Thyroid gland (tissue), 4 donors: ENCODE measurements at regions not wholly inside any gene's neighbourhood (a gene's known extent, or its start where the extent isn't known, plus 50 kb on each side); places are given as distances from the start of the nearest gene placed in this dataset.

Source experiments
- DNase-seq, 2 donors: peaks; one replicate each; pipeline ENCODE4 v3.0.0-alpha.2; 2019
- H3K27ac ChIP-seq, 3 donors: fragments of 200-600 bp; sonication (generic); 1 replicate in 2 of 3; 2 replicates in 1 of 3; pipeline ENCODE4 v1.5.1; 2016 to 2019; ENCODE audit warnings: mild to moderate bottlenecking in 1 of 3, moderate library complexity in 1 of 3
- H3K27me3 ChIP-seq: fragments of 200-600 bp; sonication (generic); one replicate; pipeline ENCODE4 v1.5.1; 2019
- H3K36me3 ChIP-seq, 2 donors: fragments of 200-600 bp; sonication (generic); one replicate each; pipeline ENCODE4 v1.5.1; 2016 to 2019
- H3K4me1 ChIP-seq, 2 donors: fragments of 200-600 bp; sonication (generic); one replicate each; pipeline ENCODE4 v1.5.1; 2017 to 2019
- H3K4me3 ChIP-seq, 3 donors: fragments of 200-600 bp; sonication (generic); replicated peaks in 1 of 3; 1 replicate in 2 of 3; 2 replicates in 1 of 3; pipeline ENCODE4 v1.5.1; 2016; ENCODE audit warnings: mild to moderate bottlenecking in 1 of 3
- H3K9me3 ChIP-seq: fragments of 200-600 bp; sonication (generic); one replicate; pipeline ENCODE4 v1.5.1; 2017
- POLR2A ChIP-seq, 2 donors: fragments of 450-650 bp; IDR thresholded peaks; one replicate each; pipeline ENCODE4 v1.6.1; 2017; ENCODE audit warnings: antibody characterized with exemption in 2 of 2, mild to moderate bottlenecking in 2 of 2, moderate library complexity in 1 of 2
- WGBS, 2 donors: methylation state at CpG; one replicate each; pipeline ENCODE4 v1.1.5; 2017; 5-methylcytosine and 5-hydroxymethylcytosine counted together
- intact Hi-C: fragments of 100-400 bp; cut with DNase I; formaldehyde crosslinking; loops from one replicate; pipeline ENCODE4 v1.15.1; 2023
- TF ChIP-seq, protein P1 (sequence below), 6 experiments: fragments of 200-600 bp in 3 of 6; fragments of 450-650 bp in 3 of 6; sonication (generic) in 3 of 6; IDR thresholded peaks; one replicate each; pipeline ENCODE4 v1.5.1; 2016 to 2019; ENCODE audit warnings: antibody characterized with exemption in 6 of 6, mild to moderate bottlenecking in 2 of 6, inconsistent platforms in 1 of 6, moderate library complexity in 1 of 6

- no peaks in the 10 kb centered on the region for H3K27me3 ChIP-seq
- H3K4me3 ChIP-seq = no peak overlapping the region
- no peak overlapping the region for H3K27ac ChIP-seq
- DNase-seq = no peak
- no peaks in the 10 kb centered on the region for H3K4me1 ChIP-seq
- intact Hi-C loops = no loop called here
- no peaks in the 10 kb centered on the region for H3K36me3 ChIP-seq
- H3K9me3 ChIP-seq = no peaks in the 10 kb centered on the region
- WGBS, 2 donors = 89 to 92% methylated on average over 3 of the region's 3 CpGs
- TF ChIP-seq, protein P1, sequence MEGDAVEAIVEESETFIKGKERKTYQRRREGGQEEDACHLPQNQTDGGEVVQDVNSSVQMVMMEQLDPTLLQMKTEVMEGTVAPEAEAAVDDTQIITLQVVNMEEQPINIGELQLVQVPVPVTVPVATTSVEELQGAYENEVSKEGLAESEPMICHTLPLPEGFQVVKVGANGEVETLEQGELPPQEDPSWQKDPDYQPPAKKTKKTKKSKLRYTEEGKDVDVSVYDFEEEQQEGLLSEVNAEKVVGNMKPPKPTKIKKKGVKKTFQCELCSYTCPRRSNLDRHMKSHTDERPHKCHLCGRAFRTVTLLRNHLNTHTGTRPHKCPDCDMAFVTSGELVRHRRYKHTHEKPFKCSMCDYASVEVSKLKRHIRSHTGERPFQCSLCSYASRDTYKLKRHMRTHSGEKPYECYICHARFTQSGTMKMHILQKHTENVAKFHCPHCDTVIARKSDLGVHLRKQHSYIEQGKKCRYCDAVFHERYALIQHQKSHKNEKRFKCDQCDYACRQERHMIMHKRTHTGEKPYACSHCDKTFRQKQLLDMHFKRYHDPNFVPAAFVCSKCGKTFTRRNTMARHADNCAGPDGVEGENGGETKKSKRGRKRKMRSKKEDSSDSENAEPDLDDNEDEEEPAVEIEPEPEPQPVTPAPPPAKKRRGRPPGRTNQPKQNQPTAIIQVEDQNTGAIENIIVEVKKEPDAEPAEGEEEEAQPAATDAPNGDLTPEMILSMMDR (IDR thresholded peaks at IDR 0.05) = no peak
- TF ChIP-seq POLR2A (IDR thresholded peaks at IDR 0.05) = no peak
Measured at GRCh38 chr18:78890388-78890787, 89.2 kb upstream of the SALL3 start.

DNA sequence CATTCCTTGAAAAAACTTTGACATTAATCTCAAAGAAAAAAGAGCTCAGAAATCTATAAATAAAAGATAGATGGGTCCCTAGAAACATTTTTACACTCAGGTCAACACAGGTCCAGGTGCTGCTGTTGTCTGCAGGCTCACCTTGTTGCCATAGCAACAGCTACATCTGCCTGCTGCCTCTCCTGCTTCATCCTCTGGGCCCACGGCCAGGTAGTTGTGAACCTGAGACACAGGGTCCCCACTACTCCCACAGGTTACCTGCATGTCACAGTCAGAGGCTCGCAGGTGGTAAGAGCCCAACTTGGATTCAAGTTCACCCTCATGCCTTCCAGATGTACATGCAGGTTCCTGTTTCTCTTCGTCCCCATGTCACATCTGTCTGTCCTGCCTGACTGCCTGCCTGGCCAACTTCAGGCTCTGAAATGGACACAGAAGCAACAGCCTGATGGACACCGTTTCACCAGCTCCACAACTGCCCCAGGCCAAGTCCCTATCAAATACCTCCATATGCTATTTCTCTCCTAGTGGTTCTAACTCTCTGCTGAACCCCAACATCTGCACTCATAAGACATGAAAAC lies 88.3 kb upstream of the SALL3 start:
- no peaks in the 10 kb centered on the region for H3K9me3 ChIP-seq
- intact Hi-C loops = no loop called here
- WGBS, 2 donors = 81 to 89% methylated on average over 4 of the region's 4 CpGs

GRCh38 chr18:78892177-78892576 lies 87.4 kb upstream of the SALL3 start:
- Histone ChIP-seq H3K4me1 (no peaks in the 10 kb centered on the region), H3K36me3 (no peaks in the 10 kb centered on the region), H3K4me3 (no peak overlapping the region), H3K27ac (no peak overlapping the region), H3K9me3 (no peaks in the 10 kb centered on the region), H3K27me3 (no peaks in the 10 kb centered on the region)
- no peak for TF ChIP-seq POLR2A (IDR thresholded peaks at IDR 0.05)
- TF ChIP-seq, protein P1 (IDR thresholded peaks at IDR 0.05) = no peak
- 86 to 94% methylated on average over 13 of the region's 13 CpGs for WGBS, 2 donors
- intact Hi-C loops = no loop called here
- DNase-seq = no peak

More for the DNA sequence above, 88.3 kb upstream of the SALL3 start:
- H3K27me3 ChIP-seq = no peaks in the 10 kb centered on the region
- DNase-seq = no peak
- no peaks in the 10 kb centered on the region for H3K4me1 ChIP-seq
- TF ChIP-seq POLR2A (IDR thresholded peaks at IDR 0.05) = no peak
- TF ChIP-seq, protein P1 (IDR thresholded peaks at IDR 0.05) = no peak
- H3K4me3 ChIP-seq = no peak overlapping the region
- no peak overlapping the region for H3K27ac ChIP-seq
- no peaks in the 10 kb centered on the region for H3K36me3 ChIP-seq

- H3K9me3 ChIP-seq = no peaks in the 10 kb centered on the region
- intact Hi-C loops = no loop called here
- H3K4me3 ChIP-seq = no peak overlapping the region
- no peaks in the 10 kb centered on the region for H3K4me1 ChIP-seq
- DNase-seq = no peak
- no peak for TF ChIP-seq POLR2A (IDR thresholded peaks at IDR 0.05)
- TF ChIP-seq, protein P1 (IDR thresholded peaks at IDR 0.05) = no peak
- no peaks in the 10 kb centered on the region for H3K27me3 ChIP-seq
- H3K27ac ChIP-seq = no peak overlapping the region
- H3K36me3 ChIP-seq = no peaks in the 10 kb centered on the region
- 87 to 89% methylated on average over 5 of the region's 5 CpGs for WGBS, 2 donors
Measured at GRCh38 chr18:78892721-78893120, 86.9 kb upstream of the SALL3 start.

DNA sequence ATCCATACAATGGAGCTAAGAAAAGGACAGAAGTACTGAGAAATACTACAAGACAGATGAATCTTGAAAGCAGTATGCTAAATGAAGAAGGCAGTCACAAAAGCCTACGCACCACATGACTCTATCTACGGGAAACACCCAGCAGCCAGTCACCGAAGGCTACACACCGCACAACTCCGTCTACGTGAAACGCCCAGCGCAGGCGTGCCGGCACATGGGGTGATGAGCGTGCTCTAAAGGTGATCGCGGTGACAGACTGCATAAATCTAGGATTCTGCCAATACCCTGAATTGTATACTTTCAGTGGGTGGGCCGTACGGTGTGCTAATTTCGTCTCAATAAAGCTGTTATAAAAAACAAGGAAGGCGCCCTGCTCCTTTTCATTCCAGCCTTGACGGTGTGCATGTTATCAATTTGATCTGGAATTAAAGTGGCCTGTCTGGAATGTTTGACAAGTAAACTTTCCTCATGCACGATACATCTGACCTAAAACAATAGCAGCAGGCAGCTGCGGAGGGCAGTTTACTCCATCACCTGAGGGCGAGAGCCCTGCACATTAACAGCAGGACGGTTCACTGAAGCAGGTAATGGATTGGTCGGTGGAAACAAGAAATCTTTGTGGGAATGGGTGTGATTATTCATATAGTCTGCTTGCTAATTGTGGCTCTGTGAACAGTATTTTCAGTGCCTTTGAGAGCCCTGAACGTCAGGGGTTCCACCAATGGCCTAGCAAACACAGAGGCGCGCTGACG lies 86.2 kb upstream of the SALL3 start:
- 75 to 78% methylated on average over 27 of the region's 27 CpGs for WGBS, 2 donors
- Histone ChIP-seq H3K27ac (no peak overlapping the region), H3K4me3 (no peak overlapping the region), H3K36me3 (no peaks in the 10 kb centered on the region), H3K9me3 (no peaks in the 10 kb centered on the region), H3K27me3 (no peaks in the 10 kb centered on the region), H3K4me1 (no peaks in the 10 kb centered on the region)
- no peak for DNase-seq
- intact Hi-C loops = no loop called here
- TF ChIP-seq, protein P1 (IDR thresholded peaks at IDR 0.05) = no peak
- no peak for TF ChIP-seq POLR2A (IDR thresholded peaks at IDR 0.05)
